HCT116 (cell line): ENCODE measurements at regions not wholly inside any gene's neighbourhood (a gene's known extent, or its start where the extent isn't known, plus 50 kb on each side); places are given as distances from the start of the nearest gene placed in this dataset.

Source experiments
- ATAC-seq: fragments of 200-7000 bp; cut with Tn5 transposase; 2 replicates; pipeline ENCODE4 v1.9.1; 2020; ENCODE audit warnings: mild to moderate bottlenecking, moderate library complexity
- BruUV-seq: library from RNA; stranded (reverse); fragments of 400-500 nt; replicated peaks from 2 replicates; lab custom pipeline; 2021; lab: Mats Ljungman, UMichigan
- CTCF ChIA-PET: fragments of 300-600 bp; sonication (Branson Sonifier 250); formaldehyde crosslinking; loops from one replicate; lab custom pipeline; 2021; ENCODE audit warnings: antibody characterized with exemption; lab: Charles Lee
- POLR2A ChIA-PET: fragments of 300-600, 350-600 bp; sonication (Branson Sonifier 250); formaldehyde crosslinking; loops from one replicate; lab custom pipeline; 2021; ENCODE audit warnings: antibody characterized with exemption; lab: Charles Lee
- RAD21 ChIA-PET, 2 experiments: fragments of 300-600 bp; sonication (Branson Sonifier 250); formaldehyde crosslinking; loops; one replicate each; lab custom pipeline; 2023; ENCODE audit warnings: low total read pairs in 2 of 2; ENCODE audit not compliant: uncharacterized antibody in 2 of 2, unreplicated experiment in 2 of 2, low non-redundant PET in 1 of 2; lab: Charles Lee
- DNase-seq: peaks from one replicate; pipeline ENCODE4 v3.0.0-alpha.2; 2010; ENCODE audit warnings: low read depth, low spot score
- H2AFZ ChIP-seq: fragments of 200-600 bp; shearing (Covaris generic), sonication (generic); 2 replicates; pipeline ENCODE4 v1.6.1; 2017; ENCODE audit warnings: low read depth, mixed run types, mixed read lengths, antibody characterized with exemption, low read length; ENCODE audit not compliant: poor library complexity, severe bottlenecking
- H3K27ac ChIP-seq: 2 replicates; pipeline ENCODE4 v1.5.1; 2012; ENCODE audit warnings: low read depth, low read length
- H3K27me3 ChIP-seq: fragments of 200-600 bp; sonication (generic); 2 replicates; pipeline ENCODE4 v1.6.1; 2016; ENCODE audit warnings: mixed run types, low read length, mixed read lengths; ENCODE audit not compliant: insufficient read depth
- H3K36me3 ChIP-seq, 2 experiments: fragments of 200-500 bp in 1 of 2; fragments of 200-600 bp in 1 of 2; sonication (Bioruptor generic) in 1 of 2; sonication (generic) in 1 of 2; 2 replicates each; pipeline versions ENCODE4 v1.5.1 to v1.6.1; 2014 to 2016; ENCODE audit warnings: low read length in 2 of 2, inconsistent platforms in 1 of 2, mixed read lengths in 1 of 2, mixed run types in 1 of 2; ENCODE audit not compliant: insufficient read depth in 2 of 2, control insufficient read depth in 1 of 2
- H3K4me1 ChIP-seq, 2 experiments: fragments of 200-600 bp in 1 of 2; sonication (generic) in 1 of 2; 2 replicates each; pipeline versions ENCODE4 v1.5.1 to v1.6.1; 2012 to 2017; ENCODE audit warnings: low read length in 2 of 2, inconsistent platforms in 1 of 2, mild to moderate bottlenecking in 1 of 2, mixed read lengths in 1 of 2, mixed run types in 1 of 2, moderate library complexity in 1 of 2; ENCODE audit not compliant: insufficient read depth in 2 of 2, control insufficient read depth in 1 of 2
- H3K4me2 ChIP-seq: fragments of 200-600 bp; sonication (generic); 2 replicates; pipeline ENCODE4 v1.6.1; 2017; ENCODE audit warnings: mixed run types, low read length, mixed read lengths
- H3K4me3 ChIP-seq, 2 experiments: fragments of 200-600 bp in 1 of 2; sonication (generic) in 1 of 2; replicated peaks in 1 of 2; 2 replicates each; pipeline ENCODE4 v1.5.1; 2011 to 2016; ENCODE audit warnings: low read length in 2 of 2, control low read depth in 1 of 2, low read depth in 1 of 2, mild to moderate bottlenecking in 1 of 2, mixed read lengths in 1 of 2, mixed run types in 1 of 2
- H3K79me2 ChIP-seq: fragments of 200-600 bp; sonication (generic); 2 replicates; pipeline ENCODE4 v1.6.1; 2017; ENCODE audit warnings: mild to moderate bottlenecking, mixed run types, low read length, moderate library complexity, mixed read lengths; ENCODE audit not compliant: insufficient read depth
- H3K9ac ChIP-seq: fragments of 200-600 bp; sonication (generic); 2 replicates; pipeline ENCODE4 v1.6.1; 2016; ENCODE audit warnings: low read length, mixed read lengths
- H3K9me2 ChIP-seq: fragments of 200-600 bp; sonication (generic), shearing (Covaris generic); 2 replicates; pipeline ENCODE4 v1.6.1; 2017; ENCODE audit warnings: mixed run types, mild to moderate bottlenecking, moderate library complexity; ENCODE audit not compliant: insufficient read depth
- H3K9me3 ChIP-seq, 2 experiments: fragments of 200-500 bp in 1 of 2; fragments of 200-600 bp in 1 of 2; sonication (Bioruptor generic) in 1 of 2; sonication (generic) in 1 of 2; 2 replicates each; pipeline ENCODE4 v1.6.1; 2014 to 2017; ENCODE audit warnings: low read length in 2 of 2, mixed read lengths in 2 of 2, inconsistent platforms in 1 of 2, low read depth in 1 of 2, mild to moderate bottlenecking in 1 of 2, mixed run types in 1 of 2, moderate library complexity in 1 of 2; ENCODE audit not compliant: control insufficient read depth in 1 of 2, insufficient read depth in 1 of 2
- H4K20me1 ChIP-seq: fragments of 200-600 bp; sonication (generic), shearing (Covaris generic); 2 replicates; pipeline ENCODE4 v1.6.1; 2017; ENCODE audit warnings: mixed run types, mild to moderate bottlenecking, moderate library complexity; ENCODE audit not compliant: insufficient read depth
- CEBPB ChIP-seq: IDR thresholded peaks from 2 replicates; pipeline ENCODE4 v1.6.1; 2012; ENCODE audit warnings: low read depth
- EGR1 ChIP-seq: IDR thresholded peaks from 2 replicates; pipeline ENCODE4 v1.6.1; 2012; ENCODE audit warnings: low read depth
- ELF1 ChIP-seq: IDR thresholded peaks from 2 replicates; pipeline ENCODE4 v1.6.1; 2012; ENCODE audit warnings: low read depth, borderline replicate concordance
- EZH2 ChIP-seq: fragments of 200-600 bp; sonication (generic); IDR thresholded peaks from 2 replicates; pipeline ENCODE4 v1.6.1; 2017; ENCODE audit warnings: antibody characterized with exemption, mixed run types
- EZH2phosphoT487 ChIP-seq: fragments of 200-600 bp; IDR thresholded peaks from 2 replicates; pipeline ENCODE4 v1.6.1; 2018; ENCODE audit warnings: antibody characterized with exemption, borderline replicate concordance
- FOSL1 ChIP-seq: IDR thresholded peaks from 2 replicates; pipeline ENCODE4 v1.6.1; 2012; ENCODE audit warnings: low read depth
- JUND ChIP-seq: IDR thresholded peaks from 2 replicates; pipeline ENCODE4 v1.6.1; 2012
- POLR2A ChIP-seq: IDR thresholded peaks from 2 replicates; pipeline ENCODE4 v1.7.0; 2011; ENCODE audit warnings: borderline replicate concordance; ENCODE audit not compliant: insufficient read depth, insufficient read length; ENCODE audit errors: extremely low read depth
- POLR2AphosphoS5 ChIP-seq: IDR thresholded peaks from 2 replicates; pipeline ENCODE4 v1.6.1; 2011; ENCODE audit warnings: mild to moderate bottlenecking, low read depth, low read length, moderate library complexity
- RAD21 ChIP-seq: IDR thresholded peaks from 2 replicates; pipeline ENCODE4 v1.6.1; 2012; ENCODE audit warnings: low read depth, mild to moderate bottlenecking
- SIN3A ChIP-seq: IDR thresholded peaks from 2 replicates; pipeline ENCODE4 v1.6.1; 2012; ENCODE audit warnings: low read depth
- SP1 ChIP-seq: IDR thresholded peaks from 2 replicates; pipeline ENCODE4 v1.6.1; 2012; ENCODE audit warnings: low read depth
- ZFX ChIP-seq: fragments of 450-650 bp; IDR thresholded peaks from 2 replicates; pipeline ENCODE4 v1.6.1; 2017
- ZNF274 ChIP-seq: fragments of 200-500 bp; sonication (Bioruptor generic); IDR thresholded peaks from 2 replicates; pipeline ENCODE4 v1.6.1; 2014; ENCODE audit warnings: mild to moderate bottlenecking, low read depth, low read length, inconsistent platforms
- intact Hi-C: fragments of 100-400 bp; cut with micrococcal nuclease; formaldehyde crosslinking; loops from 2 replicates; pipeline ENCODE4 v1.10.0; 2022
- TF ChIP-seq, protein P1 (sequence below): IDR thresholded peaks from 2 replicates; pipeline ENCODE4 v1.6.1; 2011; ENCODE audit warnings: mild to moderate bottlenecking, low read length, moderate library complexity; ENCODE audit not compliant: insufficient replicate concordance; ENCODE audit errors: extremely low read depth
- TF ChIP-seq, protein P2 (sequence below): IDR thresholded peaks from 2 replicates; pipeline ENCODE4 v1.6.1; 2012
- TF ChIP-seq, protein P3 (sequence below), 3 experiments: fragments of 200-600 bp in 1 of 3; sonication (generic) in 1 of 3; IDR thresholded peaks in 2 of 3; conservative IDR thresholded peaks in 1 of 3; 2 replicates each; pipeline ENCODE4 v1.5.1; 2012 to 2017; ENCODE audit warnings: low read depth in 2 of 3, low read length in 2 of 3, antibody characterized with exemption in 1 of 3, borderline replicate concordance in 1 of 3, control low read depth in 1 of 3, mild to moderate bottlenecking in 1 of 3, mixed read lengths in 1 of 3, mixed run types in 1 of 3, moderate library complexity in 1 of 3; ENCODE audit not compliant: insufficient read depth in 1 of 3

DNA sequence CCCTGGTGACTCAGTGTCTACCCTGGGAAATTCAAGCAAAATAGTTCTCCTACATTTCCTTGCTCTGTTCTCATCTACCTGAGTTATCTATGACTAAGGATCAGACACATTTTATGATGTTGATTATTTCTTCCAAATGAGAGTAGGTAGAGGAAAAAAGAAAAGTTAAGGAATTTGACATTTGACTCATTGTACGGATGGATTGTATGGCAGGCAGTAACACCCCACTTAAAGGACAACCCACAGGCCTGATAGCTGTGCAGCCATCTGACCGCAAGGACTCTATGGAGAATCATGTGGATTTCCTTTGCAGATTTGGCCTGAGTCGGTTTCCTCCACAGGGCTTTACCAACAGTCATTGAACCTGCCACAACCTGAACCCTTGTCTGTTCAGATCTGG is 540.3 kb downstream of the BCL11B start:
- TF ChIP-seq ELF1 (no peak), SP1 (no peak), EZH2 (no peak), EGR1 (no peak), FOSL1 (no peak)
- TF ChIP-seq, protein P1, sequence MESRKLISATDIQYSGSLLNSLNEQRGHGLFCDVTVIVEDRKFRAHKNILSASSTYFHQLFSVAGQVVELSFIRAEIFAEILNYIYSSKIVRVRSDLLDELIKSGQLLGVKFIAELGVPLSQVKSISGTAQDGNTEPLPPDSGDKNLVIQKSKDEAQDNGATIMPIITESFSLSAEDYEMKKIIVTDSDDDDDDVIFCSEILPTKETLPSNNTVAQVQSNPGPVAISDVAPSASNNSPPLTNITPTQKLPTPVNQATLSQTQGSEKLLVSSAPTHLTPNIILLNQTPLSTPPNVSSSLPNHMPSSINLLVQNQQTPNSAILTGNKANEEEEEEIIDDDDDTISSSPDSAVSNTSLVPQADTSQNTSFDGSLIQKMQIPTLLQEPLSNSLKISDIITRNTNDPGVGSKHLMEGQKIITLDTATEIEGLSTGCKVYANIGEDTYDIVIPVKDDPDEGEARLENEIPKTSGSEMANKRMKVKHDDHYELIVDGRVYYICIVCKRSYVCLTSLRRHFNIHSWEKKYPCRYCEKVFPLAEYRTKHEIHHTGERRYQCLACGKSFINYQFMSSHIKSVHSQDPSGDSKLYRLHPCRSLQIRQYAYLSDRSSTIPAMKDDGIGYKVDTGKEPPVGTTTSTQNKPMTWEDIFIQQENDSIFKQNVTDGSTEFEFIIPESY, result no peak
- no peak overlapping the region for H3K27ac ChIP-seq
- ChIA-PET POLR2A (no interaction called here), CTCF (no interaction called here), RAD21 (no interaction called here)
- no peaks in the 10 kb centered on the region for H3K9me3 ChIP-seq
- ATAC-seq (no peak), DNase-seq (no peak)
- no peak overlapping the region for H3K9ac ChIP-seq
- no peaks in the 10 kb centered on the region for H3K4me1 ChIP-seq
- no TSS peak for BruUV-seq
- intact Hi-C loops, result no loop called here
- H3K27me3 ChIP-seq, result peaks cover 4% of the 10 kb centered on the region
- H4K20me1 ChIP-seq, result no peaks in the 10 kb centered on the region
- H3K9me2 ChIP-seq, result no peaks in the 10 kb centered on the region
- H2AFZ ChIP-seq, result no peak overlapping the region
- no peak overlapping the region for H3K4me2 ChIP-seq
- no peak overlapping the region for H3K4me3 ChIP-seq
- H3K36me3 ChIP-seq, result no peaks in the 10 kb centered on the region
- H3K79me2 ChIP-seq, result no peaks in the 10 kb centered on the region

DNA sequence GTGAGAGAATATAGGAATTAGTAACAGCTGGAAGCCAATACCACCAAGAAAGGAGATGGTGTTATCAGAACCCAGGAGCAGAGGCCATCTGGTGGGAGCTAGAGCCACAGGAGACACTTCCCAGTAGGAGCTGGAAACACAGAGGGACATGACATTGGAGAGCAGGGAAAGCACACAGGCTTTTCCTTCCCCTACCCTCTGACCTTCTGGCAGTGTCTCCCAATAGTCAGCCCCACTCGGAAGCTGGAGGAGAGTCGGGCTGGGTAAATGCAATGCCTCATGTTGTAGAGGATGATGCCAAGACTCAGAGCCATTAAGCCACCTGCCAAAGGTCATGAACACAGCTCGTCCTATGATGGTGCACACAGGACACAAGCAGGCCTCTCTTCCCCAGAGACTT is 538.5 kb downstream of the BCL11B start:
- H3K4me1 ChIP-seq, result no peaks in the 10 kb centered on the region
- no peak overlapping the region for H3K9ac ChIP-seq
- ChIA-PET RAD21 (no interaction called here), CTCF (no interaction called here), POLR2A (no interaction called here)
- H4K20me1 ChIP-seq, result no peaks in the 10 kb centered on the region
- H3K27me3 ChIP-seq, result no peaks in the 10 kb centered on the region
- intact Hi-C loops, result no loop called here
- no peak overlapping the region for H2AFZ ChIP-seq
- H3K9me3 ChIP-seq, result no peaks in the 10 kb centered on the region
- H3K79me2 ChIP-seq, result no peaks in the 10 kb centered on the region
- H3K4me2 ChIP-seq, result no peak overlapping the region
- DNase-seq, result no peak
- H3K4me3 ChIP-seq, result no peak overlapping the region
- H3K36me3 ChIP-seq, result no peaks in the 10 kb centered on the region
- no peak overlapping the region for H3K27ac ChIP-seq
- no peaks in the 10 kb centered on the region for H3K9me2 ChIP-seq
- BruUV-seq, result no TSS peak
- no peak for ATAC-seq
- TF ChIP-seq EZH2phosphoT487 (no peak), ZFX (no peak), ZNF274 (no peak), SIN3A (no peak), JUND (no peak), ELF1 (no peak), CEBPB (no peak), RAD21 (no peak), EGR1 (no peak), POLR2A (no peak), POLR2AphosphoS5 (no peak)
- TF ChIP-seq, protein P2, sequence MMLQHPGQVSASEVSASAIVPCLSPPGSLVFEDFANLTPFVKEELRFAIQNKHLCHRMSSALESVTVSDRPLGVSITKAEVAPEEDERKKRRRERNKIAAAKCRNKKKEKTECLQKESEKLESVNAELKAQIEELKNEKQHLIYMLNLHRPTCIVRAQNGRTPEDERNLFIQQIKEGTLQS, result no peak
- TF ChIP-seq, protein P3, sequence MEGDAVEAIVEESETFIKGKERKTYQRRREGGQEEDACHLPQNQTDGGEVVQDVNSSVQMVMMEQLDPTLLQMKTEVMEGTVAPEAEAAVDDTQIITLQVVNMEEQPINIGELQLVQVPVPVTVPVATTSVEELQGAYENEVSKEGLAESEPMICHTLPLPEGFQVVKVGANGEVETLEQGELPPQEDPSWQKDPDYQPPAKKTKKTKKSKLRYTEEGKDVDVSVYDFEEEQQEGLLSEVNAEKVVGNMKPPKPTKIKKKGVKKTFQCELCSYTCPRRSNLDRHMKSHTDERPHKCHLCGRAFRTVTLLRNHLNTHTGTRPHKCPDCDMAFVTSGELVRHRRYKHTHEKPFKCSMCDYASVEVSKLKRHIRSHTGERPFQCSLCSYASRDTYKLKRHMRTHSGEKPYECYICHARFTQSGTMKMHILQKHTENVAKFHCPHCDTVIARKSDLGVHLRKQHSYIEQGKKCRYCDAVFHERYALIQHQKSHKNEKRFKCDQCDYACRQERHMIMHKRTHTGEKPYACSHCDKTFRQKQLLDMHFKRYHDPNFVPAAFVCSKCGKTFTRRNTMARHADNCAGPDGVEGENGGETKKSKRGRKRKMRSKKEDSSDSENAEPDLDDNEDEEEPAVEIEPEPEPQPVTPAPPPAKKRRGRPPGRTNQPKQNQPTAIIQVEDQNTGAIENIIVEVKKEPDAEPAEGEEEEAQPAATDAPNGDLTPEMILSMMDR (IDR thresholded peaks at IDR 0.05 in 2 of 3, conservative IDR thresholded peaks at IDR 0.05 in 1 of 3; ENCODE audit: borderline replicate concordance in 1 of 3, insufficient read depth in 1 of 3, low read depth in 2 of 3, low read length in 2 of 3), result no peak
- TF ChIP-seq, protein P1, result no peak
